GM18517 (cell line): ENCODE measurements at regions not wholly inside any gene's neighbourhood (a gene's known extent, or its start where the extent isn't known, plus 50 kb on each side); places are given as distances from the start of the nearest gene placed in this dataset.
"Not testable (repeated sequence)": the region's sequence is repeated elsewhere in the genome, so short reads cannot be mapped to it uniquely, and the experiment has no call there.

Experiments
- ATAC-seq: cut with Tn5 transposase; IDR thresholded peaks from one replicate; pipeline ENCODE4 v1.9.1; 2021; ENCODE audit warnings: mild to moderate bottlenecking, moderate library complexity; ENCODE audit not compliant: unreplicated experiment

- no peak for ATAC-seq
These were observed 246.9 kb upstream of the AGTR1 start for GRCh38 chr3:148450819-148451218.

GRCh38 chr3:148451969-148452368 lies 245.7 kb upstream of the AGTR1 start:
- no peak for ATAC-seq

DNA sequence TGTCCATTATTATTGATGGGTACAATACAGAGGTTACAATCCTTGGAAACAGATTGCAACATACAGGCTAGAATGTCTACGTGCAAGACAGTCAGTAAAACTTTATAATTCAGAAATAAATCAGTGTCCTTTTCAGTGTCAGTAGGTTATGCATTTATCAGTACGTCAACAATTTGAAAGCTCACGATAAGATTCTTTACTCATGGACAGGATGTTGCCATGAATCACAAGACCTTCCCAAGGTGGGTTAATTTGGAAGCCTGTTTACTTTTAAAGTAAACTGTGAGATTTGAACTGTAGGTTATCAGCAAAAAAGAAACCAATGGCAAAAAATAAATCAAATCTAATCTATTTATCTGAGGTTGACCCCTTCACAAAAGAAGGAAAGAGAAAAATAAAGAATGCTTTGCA lies 243.9 kb upstream of the AGTR1 start:
- ATAC-seq: no peak

DNA sequence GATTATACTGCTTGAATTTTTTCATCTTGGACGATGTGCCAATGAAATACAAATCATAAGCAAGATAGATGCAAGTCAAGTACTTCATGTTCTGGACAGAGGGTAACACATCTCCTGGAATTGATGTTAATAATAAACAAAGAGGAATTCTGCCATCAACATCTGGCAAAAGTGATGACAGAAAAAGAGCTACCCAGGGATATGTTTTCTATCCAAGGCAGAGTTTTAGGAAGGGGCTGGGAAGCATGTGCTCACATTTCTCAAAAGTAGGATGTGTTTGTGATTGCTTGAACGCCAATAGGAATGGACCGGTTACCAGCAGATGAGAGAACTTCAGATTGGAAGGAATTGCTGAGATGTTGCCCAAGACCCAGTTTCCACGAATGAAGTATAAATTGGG lies 242.6 kb upstream of the AGTR1 start:
- no peak for ATAC-seq

DNA sequence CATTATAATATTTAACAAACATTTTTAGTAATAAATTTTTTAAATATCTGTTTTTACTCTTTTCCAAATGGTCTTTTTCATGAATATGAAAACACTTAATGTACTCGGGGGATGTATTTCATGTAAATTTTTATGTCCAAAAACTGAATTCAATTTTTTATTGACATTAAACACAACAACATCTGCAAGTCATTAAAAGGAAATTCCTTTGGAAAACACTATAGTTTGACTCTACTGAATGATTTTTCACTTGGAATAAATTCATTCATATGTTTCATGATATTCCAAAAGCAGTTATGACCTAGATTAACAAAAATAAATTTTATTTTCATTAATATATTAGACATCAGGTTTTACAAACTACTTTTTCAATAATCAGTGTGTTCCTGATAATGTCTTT lies 239.8 kb upstream of the AGTR1 start:
- no peak for ATAC-seq

- no peak for ATAC-seq
These were observed 237.7 kb upstream of the AGTR1 start for GRCh38 chr3:148459931-148460513.

- ATAC-seq: no peak
These were observed 237.0 kb upstream of the AGTR1 start for GRCh38 chr3:148460686-148461085.

GRCh38 chr3:148464246-148464645 lies 233.5 kb upstream of the AGTR1 start:
- no peak for ATAC-seq

DNA sequence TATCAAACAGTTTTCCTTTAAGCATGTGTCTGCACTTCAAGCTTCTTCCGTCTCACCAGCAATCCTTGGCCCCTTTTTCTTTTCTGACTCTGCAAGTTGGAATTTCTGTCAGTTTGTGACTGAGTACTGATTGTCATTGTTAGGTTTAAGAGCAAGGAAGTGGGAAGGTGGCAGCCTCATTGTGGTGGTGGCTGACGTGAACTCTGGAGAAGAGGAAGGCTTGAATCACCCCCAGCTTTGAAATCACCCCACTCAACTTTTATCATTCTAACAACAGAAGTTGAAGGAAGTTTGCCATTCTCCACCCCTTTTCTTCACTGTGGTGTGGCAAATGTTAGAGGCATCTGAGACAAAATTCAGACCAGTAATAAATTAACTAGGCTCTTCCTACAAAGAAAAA lies 231.6 kb upstream of the AGTR1 start:
- no peak for ATAC-seq

DNA sequence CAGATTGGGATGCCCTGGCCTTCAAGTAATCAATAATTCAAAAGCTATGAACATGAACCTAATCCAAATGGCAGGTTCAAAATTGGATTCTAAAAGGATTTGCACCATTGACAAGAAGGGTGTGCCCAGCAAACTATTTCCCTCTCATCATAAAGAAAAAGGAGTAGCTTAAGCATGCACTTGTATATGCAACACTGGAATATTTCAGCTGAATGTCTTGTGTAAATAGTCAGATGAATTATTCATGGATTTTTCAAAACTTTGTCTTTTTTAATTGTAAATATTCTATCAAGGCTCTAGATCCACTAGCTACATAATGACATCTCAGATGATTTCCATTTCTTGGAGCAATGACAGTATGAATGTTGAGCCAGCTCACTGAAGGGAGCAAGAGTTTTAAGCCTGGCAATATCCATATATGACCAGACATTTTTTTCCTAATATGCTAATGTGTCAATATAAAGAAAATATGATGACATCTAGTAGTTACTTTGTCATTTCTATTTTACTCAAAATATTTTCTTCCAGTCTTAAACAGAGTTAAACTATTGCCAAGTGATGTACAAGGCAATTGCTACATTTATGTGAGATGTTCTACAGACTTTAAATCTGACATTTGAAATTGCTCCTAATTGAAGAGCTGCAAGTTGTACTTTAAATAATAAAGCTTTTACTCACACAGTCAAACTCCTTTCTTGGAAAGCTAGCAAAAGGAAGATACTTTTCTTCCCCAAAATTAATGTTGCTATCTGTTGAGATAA lies 230.5 kb upstream of the AGTR1 start:
- ATAC-seq: no peak

- no peak for ATAC-seq
These were observed 220.3 kb upstream of the AGTR1 start for GRCh38 chr3:148477375-148477774.

GRCh38 chr3:148493631-148494030 lies 204.1 kb upstream of the AGTR1 start:
- ATAC-seq: no peak

- ATAC-seq: no peak
These were observed 203.3 kb upstream of the AGTR1 start for GRCh38 chr3:148494451-148494850.

DNA sequence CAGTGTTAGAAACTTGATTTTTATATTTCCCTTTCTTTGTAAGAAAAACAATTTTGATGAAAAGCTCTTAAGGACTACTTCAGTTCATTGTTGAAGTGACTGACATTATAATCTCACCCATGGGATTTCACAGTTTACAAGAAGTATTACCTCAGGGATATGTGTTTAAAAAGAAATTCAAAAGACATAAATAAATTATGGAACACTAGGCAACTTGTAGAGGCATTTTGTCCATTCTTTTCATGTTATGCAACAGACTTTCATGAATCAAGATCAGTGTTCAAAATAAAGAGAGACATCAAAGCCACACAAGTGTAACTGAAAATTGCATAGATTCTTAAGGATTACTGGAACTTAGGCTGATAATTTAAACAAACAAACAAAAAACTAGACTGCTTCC lies 196.8 kb upstream of the AGTR1 start:
- ATAC-seq: no peak

- no peak for ATAC-seq
These were observed 187.6 kb upstream of the AGTR1 start for GRCh38 chr3:148510116-148510515.

GRCh38 chr3:148510561-148510960 lies 187.1 kb upstream of the AGTR1 start:
- no peak for ATAC-seq

DNA sequence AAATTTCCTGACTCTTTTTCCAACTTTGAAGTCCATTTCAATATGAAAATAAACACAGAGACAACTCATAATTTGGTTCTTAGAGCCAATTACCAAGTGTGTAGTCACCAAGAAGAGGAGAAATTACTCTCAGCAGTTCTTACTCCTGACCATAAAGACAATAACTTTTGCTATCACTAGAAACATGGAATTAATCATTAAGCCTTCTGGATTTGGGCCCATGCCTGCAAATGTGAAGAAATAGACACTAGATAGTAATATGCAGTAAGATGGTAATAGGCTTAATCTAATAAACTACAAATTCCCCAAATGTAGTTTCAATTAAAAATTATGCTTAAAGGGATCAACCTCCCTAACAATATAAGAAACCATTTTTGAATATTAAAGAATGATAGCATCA lies 185.1 kb upstream of the AGTR1 start:
- ATAC-seq: no peak

DNA sequence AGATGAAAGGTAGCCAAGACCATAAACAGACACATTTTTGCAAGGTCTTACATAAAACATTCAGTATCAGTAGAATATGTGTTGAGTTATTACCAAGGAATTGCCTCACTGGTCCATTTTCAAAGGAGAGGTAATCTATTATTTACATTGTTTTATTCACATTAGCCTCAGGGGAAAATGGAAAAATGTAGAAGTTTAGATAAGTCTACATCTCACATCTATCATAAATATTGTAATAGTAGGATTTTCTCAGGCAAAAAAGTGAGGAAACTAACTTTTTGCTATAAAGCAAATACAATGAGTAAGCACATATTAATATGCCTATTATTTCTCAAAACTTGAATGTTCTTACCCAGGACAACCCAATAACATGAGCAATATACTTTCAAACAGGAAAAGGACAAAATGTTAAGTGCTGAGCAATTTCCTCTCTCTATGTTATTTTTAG lies 184.6 kb upstream of the AGTR1 start:
- no peak for ATAC-seq

GRCh38 chr3:148518520-148518919 lies 179.2 kb upstream of the AGTR1 start:
- no peak for ATAC-seq

DNA sequence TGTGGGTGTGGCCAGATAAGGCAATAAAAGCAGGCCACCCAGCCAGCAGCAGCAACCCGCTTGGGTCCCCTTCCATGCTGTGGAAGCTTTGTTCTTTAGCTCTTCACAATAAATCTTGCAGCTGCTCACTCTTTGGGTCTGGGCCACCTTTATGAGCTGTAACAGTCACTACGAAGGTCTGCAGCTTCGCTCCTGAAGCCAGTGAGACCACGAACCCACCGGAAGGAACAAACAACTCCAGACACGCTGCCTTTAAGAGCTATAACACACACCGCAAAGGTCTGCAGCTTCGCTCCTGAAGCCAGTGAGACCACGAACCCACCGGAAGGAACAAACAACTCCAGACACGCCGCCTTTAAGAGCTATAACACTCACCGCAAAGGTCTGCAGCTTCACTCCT lies 172.1 kb upstream of the AGTR1 start:
- ATAC-seq: not testable (repeated sequence)

DNA sequence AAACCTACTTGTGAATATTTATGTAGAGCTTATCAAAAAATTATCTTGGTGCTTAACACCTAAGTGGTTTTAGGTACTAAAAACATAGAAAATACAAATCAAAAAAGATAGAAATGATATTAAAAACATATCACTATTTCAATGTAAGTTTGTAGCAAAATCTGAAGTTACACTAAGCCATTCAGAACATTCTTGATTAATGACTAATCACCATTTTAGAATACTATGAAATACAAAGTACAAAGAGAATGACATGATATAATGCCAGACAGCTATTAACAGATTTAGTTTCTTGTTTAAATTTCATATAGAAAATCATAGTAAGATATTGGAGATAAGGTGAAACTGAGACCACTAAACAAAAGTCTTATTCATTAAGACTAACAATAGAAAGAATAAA lies 169.7 kb upstream of the AGTR1 start:
- ATAC-seq: no peak

DNA sequence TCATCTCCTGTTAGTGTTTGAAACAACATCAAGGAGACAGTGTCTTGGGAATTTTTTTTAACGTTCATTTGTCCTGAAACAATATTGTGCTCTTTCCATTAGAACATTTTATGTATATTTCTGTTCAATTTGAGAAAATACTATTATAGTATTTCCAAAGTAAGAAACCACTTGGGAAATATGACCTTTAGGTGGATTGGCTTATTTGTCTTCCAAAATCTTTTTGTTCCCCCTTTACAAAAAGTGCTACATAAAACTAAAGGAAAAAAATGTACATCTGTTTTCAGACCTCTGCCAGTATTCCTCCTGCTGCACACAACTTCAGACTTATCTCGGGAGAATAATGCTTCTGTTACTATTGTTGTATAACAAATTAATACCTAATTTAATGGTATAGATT lies 165.9 kb upstream of the AGTR1 start:
- no peak for ATAC-seq

DNA sequence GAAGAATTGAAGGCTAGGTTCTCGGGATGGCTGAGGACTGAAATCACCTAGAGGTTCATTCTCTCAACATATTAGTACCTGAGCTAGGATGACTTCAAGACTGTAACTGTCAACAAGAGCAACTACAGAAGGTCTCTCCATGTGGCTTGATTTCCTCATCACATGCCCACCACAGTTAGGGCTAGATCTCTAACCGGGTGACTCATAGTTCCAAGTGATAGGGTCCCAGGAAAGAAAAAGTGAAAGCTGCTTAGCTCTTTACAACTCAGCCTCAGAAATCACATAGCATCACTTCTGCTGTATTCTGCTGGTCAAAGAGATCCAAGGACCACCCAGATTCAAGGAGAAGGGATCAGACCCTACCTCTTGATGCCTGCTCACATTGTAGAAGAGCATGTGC lies 165.4 kb upstream of the AGTR1 start:
- no peak for ATAC-seq
